Common myeloid progenitor, CD34-positive (primary cell): ENCODE measurements at regions not wholly inside any gene's neighbourhood (a gene's known extent, or its start where the extent isn't known, plus 50 kb on each side); places are given as distances from the start of the nearest gene placed in this dataset.
"Not testable (repeated sequence)": the region's sequence is repeated elsewhere in the genome, so short reads cannot be mapped to it uniquely, and the experiment has no call there.

Experiments
- CTCF ChIA-PET: fragments of 350-600 bp; sonication (Branson Sonifier 250); formaldehyde crosslinking; loops from one replicate; lab custom pipeline; 2021; ENCODE audit warnings: antibody characterized with exemption; lab: Charles Lee
- POLR2A ChIA-PET: fragments of 350-600 bp; sonication (Branson Sonifier 250); formaldehyde crosslinking; loops from one replicate; lab custom pipeline; 2021; ENCODE audit warnings: antibody characterized with exemption; lab: Charles Lee
- DNase-seq, 3 donors: peaks; one replicate each; pipeline versions ENCODE4 v3.0.0 to v3.0.0-alpha.2; 2013
- H3K27ac ChIP-seq, 2 experiments: 1 replicate in 1 of 2; 2 replicates in 1 of 2; pipeline ENCODE4 v1.7.0; 2013; ENCODE audit warnings: inconsistent platforms in 2 of 2, low read length in 2 of 2, mild to moderate bottlenecking in 2 of 2, low read depth in 1 of 2, moderate library complexity in 1 of 2; ENCODE audit not compliant: severe bottlenecking in 2 of 2, insufficient read depth in 1 of 2, poor library complexity in 1 of 2
- H3K27me3 ChIP-seq, 5 experiments: replicated peaks in 2 of 5; 1 replicate in 3 of 5; 2 replicates in 2 of 5; pipeline versions ENCODE4 v1.6.1 to v1.7.0; 2013; ENCODE audit warnings: low read length in 4 of 5, mild to moderate bottlenecking in 2 of 5, moderate library complexity in 2 of 5, inconsistent platforms in 1 of 5; ENCODE audit not compliant: insufficient read depth in 5 of 5, control insufficient read depth in 4 of 5
- H3K36me3 ChIP-seq, 4 experiments: 1 replicate in 2 of 4; 2 replicates in 2 of 4; pipeline versions ENCODE4 v1.6.1 to v1.7.0; 2013; ENCODE audit warnings: low read length in 3 of 4, control low read depth in 1 of 4, mild to moderate bottlenecking in 1 of 4; ENCODE audit not compliant: control insufficient read depth in 4 of 4, insufficient read depth in 4 of 4
- H3K4me1 ChIP-seq, 4 experiments: 1 replicate in 3 of 4; 2 replicates in 1 of 4; pipeline versions ENCODE4 v1.6.1 to v1.7.1; 2013; ENCODE audit warnings: low read length in 3 of 4, mild to moderate bottlenecking in 3 of 4, control low read depth in 1 of 4, inconsistent platforms in 1 of 4, moderate library complexity in 1 of 4; ENCODE audit not compliant: control insufficient read depth in 4 of 4, insufficient read depth in 4 of 4; ENCODE audit errors: control extremely low read depth in 1 of 4
- H3K4me3 ChIP-seq, 7 experiments: 1 replicate in 4 of 7; 2 replicates in 3 of 7; pipeline versions ENCODE4 v1.5.1 to v1.7.0; 2013; ENCODE audit warnings: mild to moderate bottlenecking in 7 of 7, low read length in 6 of 7, moderate library complexity in 6 of 7, inconsistent platforms in 2 of 7, low read depth in 2 of 7, control low read depth in 1 of 7; ENCODE audit not compliant: insufficient read depth in 4 of 7, control insufficient read depth in 1 of 7; ENCODE audit errors: extremely low read depth in 1 of 7
- H3K9me3 ChIP-seq, 5 experiments: 1 replicate in 4 of 5; 2 replicates in 1 of 5; pipeline versions ENCODE4 v1.6.1 to v1.7.1; 2013; ENCODE audit warnings: low read length in 4 of 5, mild to moderate bottlenecking in 2 of 5, inconsistent platforms in 1 of 5, low read depth in 1 of 5, moderate library complexity in 1 of 5; ENCODE audit not compliant: control insufficient read depth in 4 of 5, insufficient read depth in 2 of 5; ENCODE audit errors: control extremely low read depth in 1 of 5
- WGBS: methylation state at CpG from one replicate; pipeline ENCODE4 v1.1.5; 2013; ENCODE audit not compliant: insufficient coverage; 5-methylcytosine and 5-hydroxymethylcytosine counted together

DNA sequence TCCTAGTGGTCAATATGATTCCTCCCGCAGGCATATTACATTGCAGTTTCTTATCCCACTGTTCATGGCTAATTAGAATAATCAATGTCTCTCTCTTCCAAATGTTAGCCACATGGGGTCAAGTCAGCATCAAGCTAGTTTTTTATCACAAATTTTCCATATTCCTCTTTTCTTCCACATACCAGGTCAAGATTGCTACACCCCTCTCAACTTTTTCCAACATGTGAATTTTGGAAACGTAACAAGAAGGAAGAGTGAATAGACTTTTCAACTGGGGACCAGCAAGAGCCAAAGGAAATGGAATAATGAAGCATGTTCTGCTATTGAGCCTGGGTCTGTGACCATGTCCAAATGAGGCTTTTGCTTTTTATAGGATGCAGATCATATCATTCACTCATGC, 65.1 kb downstream of the SOD2 start:
- WGBS, result 100% methylated on average over 1 of the region's 2 CpGs

DNA sequence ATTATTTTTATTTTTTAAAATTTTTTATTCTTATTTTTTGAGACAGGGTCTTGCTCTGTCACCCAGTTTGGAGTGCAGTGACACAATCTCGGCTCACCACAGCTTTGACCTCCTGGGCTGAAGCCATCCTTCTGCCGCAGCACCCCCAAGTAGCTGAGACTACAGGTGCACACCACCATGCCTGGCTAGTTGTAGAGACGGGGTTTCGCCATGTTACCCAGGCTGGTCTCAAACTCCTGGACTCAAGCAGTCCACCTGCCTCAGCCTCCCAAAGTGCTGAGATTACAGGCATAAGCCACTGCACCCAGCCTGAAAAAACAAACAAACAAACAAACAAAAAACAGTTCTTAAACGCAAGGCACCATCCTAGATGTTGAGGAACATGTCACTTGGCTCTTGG, 66.5 kb downstream of the SOD2 start:
- POLR2A ChIA-PET, DNase-seq, H3K4me3 ChIP-seq, H3K27ac ChIP-seq, H3K27me3 ChIP-seq, H3K9me3 ChIP-seq, H3K36me3 ChIP-seq, H3K4me1 ChIP-seq: not testable (repeated sequence)
- WGBS, result 97% methylated on average over 3 of the region's 5 CpGs
- CTCF ChIA-PET, result interaction anchor here (1.0 kb wide), 1 partner anchor 824 kb away, joined by 3 read pairs; no protein-coding TSS in a partner anchor

More for the DNA sequence above, 65.1 kb downstream of the SOD2 start:
- Histone ChIP-seq H3K4me1 (no peaks in the 10 kb centered on the region), H3K9me3 (no peaks in the 10 kb centered on the region), H3K27me3 (no peaks in the 10 kb centered on the region), H3K4me3 (no peak overlapping the region), H3K27ac (no peak overlapping the region), H3K36me3 (no peaks in the 10 kb centered on the region)
- no peak for DNase-seq
- ChIA-PET POLR2A (no interaction called here), CTCF (no interaction called here)

DNA sequence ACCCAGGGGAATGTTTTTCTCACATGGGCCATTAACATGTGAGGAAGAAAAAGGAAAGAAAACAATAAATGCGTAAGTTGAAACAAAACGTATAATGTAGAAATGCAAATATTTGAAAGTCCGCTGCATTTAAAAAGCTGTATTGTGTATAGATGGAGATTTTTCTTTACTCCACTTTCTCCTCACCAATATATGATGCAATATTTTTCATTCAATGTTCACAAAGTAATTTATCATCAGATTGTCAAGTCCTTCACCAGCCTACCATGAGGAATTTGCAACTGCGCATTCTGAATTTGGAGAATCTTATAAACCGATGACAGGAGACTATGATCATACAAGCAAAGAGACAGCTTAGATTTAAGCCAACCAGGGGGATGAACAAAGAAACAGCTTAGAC, 69.9 kb downstream of the SOD2 start:
- ChIA-PET POLR2A (interaction anchor here (0.6 kb wide), 1 partner anchor 19 kb away, joined by 3 read pairs; no protein-coding TSS in a partner anchor), CTCF (interaction anchor here (1.0 kb wide), 1 partner anchor 9 kb away, joined by 4 read pairs; no protein-coding TSS in a partner anchor)
- Histone ChIP-seq H3K27me3 (no peaks in the 10 kb centered on the region), H3K36me3 (no peaks in the 10 kb centered on the region), H3K9me3 (peaks cover 0 to 2% (median 0%) of the 10 kb centered on the region in 5 experiments), H3K27ac (no peak overlapping the region), H3K4me1 (no peaks in the 10 kb centered on the region), H3K4me3 (no peak overlapping the region)
- no peak for DNase-seq
- WGBS, result 92% methylated on average over 2 of the region's 5 CpGs

DNA sequence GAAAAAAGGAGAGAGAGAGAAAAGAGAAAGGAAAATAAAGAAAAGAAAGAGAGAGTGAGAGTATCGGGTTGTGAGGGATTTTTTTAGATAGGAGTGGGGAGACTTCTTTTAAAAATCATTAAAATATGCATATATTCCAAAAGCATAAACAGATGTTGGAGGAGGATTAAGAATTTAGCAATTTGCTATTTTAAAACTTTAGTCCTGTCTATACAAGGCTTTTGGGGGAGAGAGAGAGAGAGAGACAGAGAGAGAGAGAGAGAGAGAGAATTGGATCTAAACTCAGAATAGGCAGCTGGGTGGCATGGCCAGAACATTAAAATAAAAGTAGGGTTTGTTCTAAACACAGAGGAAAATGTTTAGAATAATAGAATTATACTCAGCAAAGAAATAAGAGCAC, 72.1 kb downstream of the SOD2 start:
- Histone ChIP-seq H3K9me3 (peaks cover 0 to 16% (median 8%) of the 10 kb centered on the region in 5 experiments), H3K4me3 (no peak overlapping the region), H3K36me3 (no peaks in the 10 kb centered on the region), H3K4me1 (no peaks in the 10 kb centered on the region), H3K27me3 (no peaks in the 10 kb centered on the region), H3K27ac (no peak overlapping the region)
- POLR2A ChIA-PET, result no interaction called here
- DNase-seq, result no peak
- no CpG with 5 or more reads among the region's 1 CpG for WGBS
- CTCF ChIA-PET, result interaction anchor here (1.3 to 1.5 kb wide), 2 partner anchors 12 to 65 kb away, joined by 3 to 6 read pairs; no protein-coding TSS in a partner anchor

DNA sequence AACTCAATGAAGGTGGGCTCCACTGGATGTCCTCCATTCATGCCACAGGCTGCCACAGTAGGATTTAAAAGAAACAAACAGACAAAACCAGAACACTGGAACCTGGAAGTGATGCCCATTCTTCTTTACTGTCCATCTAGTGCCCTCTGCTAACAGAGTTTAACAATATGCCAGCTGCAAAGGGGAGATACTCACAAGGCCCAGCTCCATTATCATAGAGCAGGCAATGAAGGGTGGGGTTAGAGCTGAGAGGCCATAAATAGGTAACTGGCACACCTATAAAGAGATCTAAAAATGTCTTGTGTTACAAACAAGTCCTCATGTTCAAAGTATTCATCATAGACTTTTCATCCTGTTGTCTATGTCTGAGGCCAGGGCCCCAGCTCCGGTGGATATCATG, 75.6 kb downstream of the SOD2 start:
- no peaks in the 10 kb centered on the region for H3K27me3 ChIP-seq
- ChIA-PET POLR2A (no interaction called here), CTCF (interaction anchor here (1.5 kb wide), 1 partner anchor 9 kb away, joined by 3 read pairs; no protein-coding TSS in a partner anchor)
- peaks cover 0 to 31% (median 8%) of the 10 kb centered on the region in 5 experiments for H3K9me3 ChIP-seq
- WGBS, result 100% methylated on average over 1 of the region's 1 CpG
- H3K4me3 ChIP-seq, result no peak overlapping the region
- H3K4me1 ChIP-seq, result no peaks in the 10 kb centered on the region
- peaks cover 0 to 2% (median 0%) of the 10 kb centered on the region in 4 experiments for H3K36me3 ChIP-seq
- no peak for DNase-seq
- H3K27ac ChIP-seq, result no peak overlapping the region

DNA sequence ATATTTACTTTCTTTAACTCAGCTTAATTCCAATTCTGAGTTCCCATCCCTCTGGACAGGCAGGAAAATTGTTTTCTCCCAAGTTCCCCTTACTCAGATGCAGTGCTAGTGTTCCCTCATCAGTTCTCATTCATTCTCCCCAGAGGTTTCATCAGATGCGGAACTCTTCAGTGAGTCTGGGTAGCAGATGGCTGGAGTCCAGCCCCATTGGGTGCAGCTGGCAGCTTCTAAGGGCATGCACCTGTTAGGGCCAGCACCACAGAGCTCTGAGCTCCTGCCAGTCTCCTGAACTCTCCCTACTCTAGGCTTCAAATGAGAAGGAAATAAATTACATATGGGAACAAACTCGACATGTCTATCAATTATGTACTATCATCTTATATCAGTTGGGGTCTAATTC, 76.6 kb downstream of the SOD2 start:
- POLR2A ChIA-PET, result no interaction called here
- no peak for DNase-seq
- 100% methylated on average over 1 of the region's 2 CpGs for WGBS

DNA sequence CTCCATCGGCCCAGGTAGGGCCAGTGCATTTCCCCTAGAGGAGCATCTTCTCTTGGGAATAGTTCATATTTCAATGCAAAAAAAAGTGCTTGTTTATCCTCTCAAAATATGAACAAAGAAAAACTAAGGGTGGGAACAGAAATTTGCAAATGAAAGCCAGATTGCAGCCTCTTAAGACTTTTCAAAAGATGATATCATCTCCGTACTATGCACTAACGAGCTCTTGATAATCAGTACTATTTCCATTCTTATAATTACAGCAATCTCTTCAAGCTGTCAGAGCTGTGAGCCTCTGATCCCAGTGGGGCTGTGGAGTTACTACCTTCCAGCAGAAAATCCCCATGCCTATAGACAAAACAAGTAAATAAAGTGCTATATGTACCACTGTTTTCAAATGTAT, 77.1 kb downstream of the SOD2 start:
- DNase-seq, result no peak
- Histone ChIP-seq H3K27ac (no peak overlapping the region), H3K4me3 (no peak overlapping the region), H3K9me3 (peaks cover 0 to 31% (median 8%) of the 10 kb centered on the region in 5 experiments), H3K36me3 (peaks cover 0 to 2% (median 0%) of the 10 kb centered on the region in 4 experiments), H3K27me3 (no peaks in the 10 kb centered on the region), H3K4me1 (no peaks in the 10 kb centered on the region)
- POLR2A ChIA-PET, result no interaction called here
- 80% methylated on average over 1 of the region's 3 CpGs for WGBS
- CTCF ChIA-PET, result no interaction called here

More for the DNA sequence above, 76.6 kb downstream of the SOD2 start:
- Histone ChIP-seq H3K9me3 (peaks cover 0 to 31% (median 8%) of the 10 kb centered on the region in 5 experiments), H3K27ac (no peak overlapping the region), H3K36me3 (peaks cover 0 to 2% (median 0%) of the 10 kb centered on the region in 4 experiments), H3K4me3 (no peak overlapping the region), H3K4me1 (no peaks in the 10 kb centered on the region), H3K27me3 (no peaks in the 10 kb centered on the region)
- CTCF ChIA-PET, result interaction anchor here (1.5 kb wide), 1 partner anchor 8 kb away, joined by 3 read pairs; no protein-coding TSS in a partner anchor
